GM12878 (cell line): ENCODE measurements at regions not wholly inside any gene's neighbourhood (a gene's known extent, or its start where the extent isn't known, plus 50 kb on each side); places are given as distances from the start of the nearest gene placed in this dataset.
"Not testable (repeated sequence)": the region's sequence is repeated elsewhere in the genome, so short reads cannot be mapped to it uniquely, and the experiment has no call there.

ENCODE experiments used
- ATAC-seq: fragments of 200-7000 bp; cut with Tn5 transposase; 3 replicates; pipeline ENCODE4 v1.9.1; 2020; ENCODE audit warnings: mild to moderate bottlenecking, moderate library complexity
- BruUV-seq: library from RNA; stranded (reverse); fragments of 400-500 nt; replicated peaks from 2 replicates; lab custom pipeline; 2021; lab: Mats Ljungman, UMichigan
- CTCF ChIA-PET: fragments of 300-600 bp; sonication (Branson Sonifier 250); formaldehyde crosslinking; extraction: SDS; loops from one replicate; lab custom pipeline; 2021; ENCODE audit warnings: inconsistent platforms; lab: Yijun Ruan, JAX
- POLR2A ChIA-PET: fragments of 350-600 bp; formaldehyde crosslinking; extraction: SDS; loops from one replicate; lab custom pipeline; 2021; ENCODE audit warnings: inconsistent platforms; lab: Charles Lee
- RAD21 ChIA-PET: fragments of 300-600 bp; sonication (Branson Sonifier 250); formaldehyde crosslinking; loops from one replicate; lab custom pipeline; 2023; ENCODE audit warnings: antibody characterized with exemption; ENCODE audit not compliant: unreplicated experiment; lab: Charles Lee
- SMC1A ChIA-PET: fragments of 300-600 bp; sonication (Branson Sonifier 250); formaldehyde crosslinking; loops from one replicate; lab custom pipeline; 2023; ENCODE audit not compliant: unreplicated experiment, uncharacterized antibody; lab: Charles Lee
- DNase-seq: peaks from one replicate; pipeline ENCODE4 v3.0.0-alpha.2; 2011; ENCODE audit warnings: low read depth, low spot score
- FAIRE-seq: peaks from 3 replicates; lab custom pipeline; 2011; peaks lifted over from hg19 to GRCh38; lab: Jason Lieb, UNC
- H2AFZ ChIP-seq: 2 replicates; pipeline ENCODE4 v1.6.0; 2011; ENCODE audit warnings: low read depth, low read length, control low read depth; ENCODE audit not compliant: control insufficient read depth
- H3K27ac ChIP-seq: 2 replicates; pipeline ENCODE4 v1.5.1; 2011; ENCODE audit warnings: control low read depth; ENCODE audit not compliant: control insufficient read depth, insufficient read depth
- H3K27me3 ChIP-seq, 2 experiments: replicated peaks in 1 of 2; 2 replicates each; pipeline versions ENCODE4 v1.6.0 to v1.6.1; 2011; ENCODE audit warnings: low read length in 1 of 2; ENCODE audit not compliant: control insufficient read depth in 2 of 2, insufficient read depth in 2 of 2
- H3K36me3 ChIP-seq, 2 experiments: 2 replicates each; pipeline ENCODE4 v1.5.1; 2011; ENCODE audit warnings: low read length in 1 of 2; ENCODE audit not compliant: control insufficient read depth in 2 of 2, insufficient read depth in 2 of 2
- H3K4me1 ChIP-seq: 2 replicates; pipeline ENCODE4 v1.6.1; 2011; ENCODE audit warnings: mild to moderate bottlenecking, low read length, moderate library complexity, mixed read lengths; ENCODE audit not compliant: control insufficient read depth, insufficient read depth
- H3K4me2 ChIP-seq: 2 replicates; pipeline ENCODE4 v1.6.0; 2011; ENCODE audit warnings: control low read depth; ENCODE audit not compliant: control insufficient read depth, insufficient read depth
- H3K4me3 ChIP-seq: fragments of 200-600 bp; sonication (generic); 2 replicates; pipeline ENCODE4 v1.5.1; 2016
- H3K79me2 ChIP-seq: 2 replicates; pipeline ENCODE4 v1.6.0; 2011; ENCODE audit warnings: low read length; ENCODE audit not compliant: control insufficient read depth, insufficient read depth
- H3K9ac ChIP-seq: 2 replicates; pipeline ENCODE4 v1.8.0; 2011; ENCODE audit warnings: low read length, control low read depth, mixed read lengths; ENCODE audit not compliant: control insufficient read depth, insufficient read depth
- H3K9me3 ChIP-seq: replicated peaks from 3 replicates; pipeline ENCODE4 v1.5.1; 2011; ENCODE audit warnings: mild to moderate bottlenecking, low read length; ENCODE audit not compliant: control insufficient read depth, insufficient read depth
- H4K20me1 ChIP-seq: 2 replicates; pipeline ENCODE4 v1.6.0; 2011; ENCODE audit not compliant: control insufficient read depth, insufficient read depth
- CTCF ChIP-seq, 3 experiments: IDR thresholded peaks in 2 of 3; conservative IDR thresholded peaks in 1 of 3; 2 replicates each; pipeline ENCODE4 v1.5.1; 2011; ENCODE audit warnings: low read depth in 3 of 3, low read length in 3 of 3, mild to moderate bottlenecking in 3 of 3, control low read depth in 2 of 3, moderate library complexity in 2 of 3, inconsistent platforms in 1 of 3, mixed read lengths in 1 of 3; ENCODE audit not compliant: control insufficient read depth in 2 of 3, insufficient read depth in 1 of 3; ENCODE audit errors: extremely low read depth in 1 of 3
- WGBS: methylation state at CpG from one replicate; pipeline ENCODE4 v1.1.6; 2016; ENCODE audit warnings: low lambda C conversion rate; ENCODE audit not compliant: insufficient replicate concordance, insufficient coverage; ENCODE audit errors: missing lambda C conversion rate; 5-methylcytosine and 5-hydroxymethylcytosine counted together
- in situ Hi-C: fragments of 300-500 bp; cut with MboI; formaldehyde crosslinking; loops from 9 replicates; pipeline ENCODE4 v1.14.3; 2018; ENCODE audit warnings: mixed read lengths
- intact Hi-C: fragments of 100-400 bp; cut with micrococcal nuclease; formaldehyde crosslinking; loops from one replicate; pipeline ENCODE4 v1.14.2; 2022; ENCODE audit not compliant: unreplicated experiment

GRCh38 chr11:67859513-67860161 lies 144.3 kb downstream of the UNC93B1 start:
- H2AFZ ChIP-seq, DNase-seq, SMC1A ChIA-PET, H3K27me3 ChIP-seq, FAIRE-seq, RAD21 ChIA-PET, H3K4me3 ChIP-seq, H3K4me1 ChIP-seq, POLR2A ChIA-PET, H3K9me3 ChIP-seq, ATAC-seq, H3K27ac ChIP-seq, H3K36me3 ChIP-seq, BruUV-seq, H3K4me2 ChIP-seq, H4K20me1 ChIP-seq, intact Hi-C loops, H3K9ac ChIP-seq, H3K79me2 ChIP-seq: not testable (repeated sequence)
- CTCF ChIA-PET, result interaction anchor here (0.6 kb wide), 1 partner anchor 166 kb away, joined by 3 read pairs; no protein-coding TSS in a partner anchor
- 60% methylated on average over 5 of the region's 6 CpGs for WGBS
- in situ Hi-C loops, result loop anchor here (25.0 kb wide), 1 partner anchor 103 kb away; no protein-coding TSS in a partner anchor
- 0 out of 6 replicates have a peak, but pooled peaks of 1 of the 3 experiments have one; percentile 2 for TF ChIP-seq CTCF (IDR thresholded peaks at IDR 0.05 in 2 of 3, conservative IDR thresholded peaks at IDR 0.05 in 1 of 3; ENCODE audit: control insufficient read depth in 2 of 3, extremely low read depth in 1 of 3, insufficient read depth in 1 of 3, low read depth in 3 of 3, low read length in 3 of 3)

DNA sequence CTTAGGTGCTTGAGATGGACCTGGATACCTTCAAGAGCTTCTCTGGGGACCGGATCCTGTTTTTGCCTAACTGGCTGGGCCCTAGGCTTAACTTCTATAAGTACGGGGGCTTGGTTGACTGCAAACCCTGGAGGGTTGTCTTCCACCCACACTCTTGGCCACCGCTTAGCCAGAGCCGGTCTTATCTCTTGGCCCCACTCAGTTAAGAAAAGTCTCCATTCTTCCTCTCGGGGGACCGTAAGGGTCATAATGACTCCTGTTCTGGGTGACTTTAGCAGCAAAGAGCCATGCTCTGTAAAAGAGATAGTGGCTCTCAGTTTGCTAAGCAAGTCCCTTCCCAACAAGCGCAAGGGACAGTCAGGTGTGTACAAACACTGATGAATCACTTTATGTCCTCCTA lies 153.2 kb downstream of the UNC93B1 start:
- intact Hi-C loops, H3K9ac ChIP-seq, H4K20me1 ChIP-seq, H3K4me2 ChIP-seq, POLR2A ChIA-PET, H3K36me3 ChIP-seq, H2AFZ ChIP-seq, FAIRE-seq, BruUV-seq, H3K4me1 ChIP-seq, ATAC-seq, H3K79me2 ChIP-seq, H3K27me3 ChIP-seq, H3K4me3 ChIP-seq, H3K9me3 ChIP-seq, DNase-seq, SMC1A ChIA-PET, RAD21 ChIA-PET, H3K27ac ChIP-seq: not testable (repeated sequence)
- in situ Hi-C loops, result loop anchor here (25.0 kb wide), 1 partner anchor 112 kb away; no protein-coding TSS in a partner anchor
- CTCF ChIA-PET, result interaction anchor here (1.0 kb wide), 1 partner anchor 105 kb away, joined by 5 read pairs; no protein-coding TSS in a partner anchor
- WGBS, result 41% methylated on average over 7 of the region's 7 CpGs

- H3K79me2 ChIP-seq, H3K27me3 ChIP-seq, intact Hi-C loops, H3K27ac ChIP-seq, ATAC-seq, BruUV-seq, H4K20me1 ChIP-seq, H3K36me3 ChIP-seq, H3K4me2 ChIP-seq, H2AFZ ChIP-seq, DNase-seq, SMC1A ChIA-PET, RAD21 ChIA-PET, H3K4me1 ChIP-seq, POLR2A ChIA-PET, H3K9me3 ChIP-seq, H3K9ac ChIP-seq, H3K4me3 ChIP-seq, FAIRE-seq: not testable (repeated sequence)
- CTCF ChIA-PET, result interaction anchor here (0.8 kb wide), 1 partner anchor 106 kb away, joined by 3 read pairs; no protein-coding TSS in a partner anchor
- in situ Hi-C loops, result loop anchor here (25.0 kb wide), 1 partner anchor 113 kb away; no protein-coding TSS in a partner anchor
- 18% methylated on average over 7 of the region's 7 CpGs for WGBS
Measured at GRCh38 chr11:67849766-67850165, 154.1 kb downstream of the UNC93B1 start.
